Brain microvascular endothelial cell (primary cell): ENCODE measurements at regions not wholly inside any gene's neighbourhood (a gene's known extent, or its start where the extent isn't known, plus 50 kb on each side); places are given as distances from the start of the nearest gene placed in this dataset.

Experiments
- DNase-seq: peaks from one replicate; pipeline ENCODE4 v3.0.0-alpha.2; 2020
- H3K27ac ChIP-seq: fragments of 250-450 bp; sonication (Bioruptor Pico); 2 replicates; pipeline ENCODE4 v1.5.1; 2020; ENCODE audit warnings: mild to moderate bottlenecking, moderate library complexity
- H3K27me3 ChIP-seq: fragments of 250-450 bp; sonication (Bioruptor Pico); replicated peaks from 2 replicates; pipeline ENCODE4 v1.5.1; 2020; ENCODE audit warnings: mild to moderate bottlenecking
- H3K36me3 ChIP-seq: fragments of 250-450 bp; sonication (Bioruptor Pico); replicated peaks from 2 replicates; pipeline ENCODE4 v1.5.1; 2020; ENCODE audit warnings: mild to moderate bottlenecking
- H3K4me3 ChIP-seq: 2 replicates; pipeline ENCODE4 v1.5.1; 2011; ENCODE audit warnings: low read depth, mild to moderate bottlenecking, control low read depth, low read length, moderate library complexity
- CTCF ChIP-seq: IDR thresholded peaks from 2 replicates; pipeline ENCODE4 v1.5.1; 2011; ENCODE audit warnings: low read depth, mild to moderate bottlenecking, moderate library complexity, low read length, control low read depth, inconsistent platforms; ENCODE audit errors: missing control alignments
- in situ Hi-C: cut with HindIII; loops from 2 replicates; pipeline ENCODE4 v1.10.0; 2017; ENCODE audit warnings: low sequenced_read_pairs, low pct_ligation_motif_present

- Histone ChIP-seq H3K27me3 (no peaks in the 10 kb centered on the region), H3K27ac (no peak overlapping the region), H3K4me3 (no peak overlapping the region), H3K36me3 (no peaks in the 10 kb centered on the region)
- DNase-seq, result no peak
- no peak for TF ChIP-seq CTCF
- in situ Hi-C loops, result no loop called here
Measured at GRCh38 chr2:150050036-150050435, 437.4 kb downstream of the RND3 start.

GRCh38 chr2:150047620-150048222 lies 439.7 kb downstream of the RND3 start:
- in situ Hi-C loops, result no loop called here
- Histone ChIP-seq H3K4me3 (no peak overlapping the region), H3K36me3 (no peaks in the 10 kb centered on the region), H3K27ac (no peak overlapping the region), H3K27me3 (no peaks in the 10 kb centered on the region)
- DNase-seq, result no peak
- no peak for TF ChIP-seq CTCF

GRCh38 chr2:150046810-150047209 lies 440.7 kb downstream of the RND3 start:
- in situ Hi-C loops, result no loop called here
- H3K4me3 ChIP-seq, result no peak overlapping the region
- H3K36me3 ChIP-seq, result no peaks in the 10 kb centered on the region
- DNase-seq, result no peak
- no peaks in the 10 kb centered on the region for H3K27me3 ChIP-seq
- no peak for TF ChIP-seq CTCF
- H3K27ac ChIP-seq, result no peak overlapping the region

- in situ Hi-C loops, result no loop called here
- H3K27me3 ChIP-seq, result no peaks in the 10 kb centered on the region
- TF ChIP-seq CTCF, result no peak
- peak; percentile 49 for DNase-seq
- H3K36me3 ChIP-seq, result no peaks in the 10 kb centered on the region
- H3K4me3 ChIP-seq, result no peak overlapping the region
- H3K27ac ChIP-seq, result peak overlapping the region; percentile 15
Measured at GRCh38 chr2:150046211-150046610, 441.3 kb downstream of the RND3 start.

GRCh38 chr2:150045601-150046000 lies 441.9 kb downstream of the RND3 start:
- DNase-seq, result no peak
- Histone ChIP-seq H3K4me3 (no peak overlapping the region), H3K36me3 (no peaks in the 10 kb centered on the region), H3K27ac (no peak overlapping the region), H3K27me3 (no peaks in the 10 kb centered on the region)
- no peak for TF ChIP-seq CTCF
- in situ Hi-C loops, result no loop called here

GRCh38 chr2:150043172-150043500 lies 444.3 kb downstream of the RND3 start:
- H3K36me3 ChIP-seq, result no peaks in the 10 kb centered on the region
- H3K4me3 ChIP-seq, result no peak overlapping the region
- H3K27ac ChIP-seq, result no peak overlapping the region
- TF ChIP-seq CTCF, result no peak
- no peak for DNase-seq
- in situ Hi-C loops, result no loop called here
- H3K27me3 ChIP-seq, result no peaks in the 10 kb centered on the region
